GM19324 (cell line): ENCODE measurements at regions not wholly inside any gene's neighbourhood (a gene's known extent, or its start where the extent isn't known, plus 50 kb on each side); places are given as distances from the start of the nearest gene placed in this dataset.

Experiments used
- ATAC-seq: cut with Tn5 transposase; IDR thresholded peaks from one replicate; pipeline ENCODE4 v1.9.1; 2021; ENCODE audit warnings: mild to moderate bottlenecking, moderate library complexity; ENCODE audit not compliant: unreplicated experiment, low FRiP score

- ATAC-seq, result no peak
Measured at GRCh38 chr6:126145351-126145750, 159.0 kb downstream of the TRMT11 start.

GRCh38 chr6:126147291-126147815, 161.0 kb downstream of the TRMT11 start:
- ATAC-seq, result no peak

- ATAC-seq, result no peak
Measured at GRCh38 chr6:126148853-126149252, 162.5 kb downstream of the TRMT11 start.

GRCh38 chr6:126152372-126152745, 166.0 kb downstream of the TRMT11 start:
- ATAC-seq, result no peak

- ATAC-seq, result no peak
Measured at GRCh38 chr6:126153661-126154060, 167.3 kb downstream of the TRMT11 start.

- ATAC-seq, result peak; percentile 80
Measured at GRCh38 chr6:126156973-126157372, 170.6 kb downstream of the TRMT11 start.

GRCh38 chr6:126167726-126168125, 172.2 kb upstream of the CENPW start:
- no peak for ATAC-seq

- ATAC-seq, result no peak
Measured at GRCh38 chr6:126170433-126170832, 169.5 kb upstream of the CENPW start.

- peak; percentile 70 for ATAC-seq
Measured at GRCh38 chr6:126170978-126171382, 168.9 kb upstream of the CENPW start.

GRCh38 chr6:126172131-126172530, 167.8 kb upstream of the CENPW start:
- ATAC-seq, result no peak

- ATAC-seq, result no peak
Measured at GRCh38 chr6:126173265-126173664, 166.7 kb upstream of the CENPW start.

GRCh38 chr6:126174697-126175096, 165.2 kb upstream of the CENPW start:
- no peak for ATAC-seq

- ATAC-seq, result no peak
Measured at GRCh38 chr6:126175251-126175650, 164.7 kb upstream of the CENPW start.

- ATAC-seq, result no peak
Measured at GRCh38 chr6:126176282-126176681, 163.6 kb upstream of the CENPW start.

GRCh38 chr6:126180585-126180984, 159.3 kb upstream of the CENPW start:
- no peak for ATAC-seq

- no peak for ATAC-seq
Measured at GRCh38 chr6:126181173-126181741, 158.7 kb upstream of the CENPW start.

GRCh38 chr6:126181890-126182289, 158.0 kb upstream of the CENPW start:
- no peak for ATAC-seq

- no peak for ATAC-seq
Measured at GRCh38 chr6:126182650-126183311, 157.1 kb upstream of the CENPW start.

GRCh38 chr6:126185774-126186173, 154.1 kb upstream of the CENPW start:
- ATAC-seq, result no peak

- no peak for ATAC-seq
Measured at GRCh38 chr6:126188279-126188909, 151.5 kb upstream of the CENPW start.

GRCh38 chr6:126195625-126196236, 144.2 kb upstream of the CENPW start:
- no peak for ATAC-seq
